ENCODE measurements at regions not wholly inside any gene's neighbourhood (a gene's known extent, or its start where the extent isn't known, plus 50 kb on each side); places are given as distances from the start of the nearest gene placed in this dataset.

DNA sequence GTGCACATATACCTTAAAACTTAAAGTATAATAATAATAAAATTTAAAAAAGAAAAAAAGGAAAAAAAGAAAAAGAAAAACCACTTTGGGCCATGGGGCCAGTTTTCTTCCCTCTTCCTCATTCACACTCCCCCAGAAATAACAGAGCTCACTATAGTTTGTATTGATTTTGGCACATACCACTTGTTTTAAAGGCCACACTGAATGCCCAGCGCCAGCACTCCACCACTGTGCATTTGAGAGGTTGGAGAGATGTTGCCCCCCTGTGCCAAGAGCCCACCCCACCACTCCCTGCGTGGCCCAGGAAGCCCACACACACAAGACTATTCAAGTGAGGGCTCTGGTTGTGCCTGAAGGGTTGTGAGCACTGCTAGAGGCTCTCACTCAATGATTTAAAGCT, 1536.3 kb downstream of the TSPY10 start:
- TF ChIP-seq POLR2A (IDR thresholded peaks at IDR 0.05) (no peak), EP300 (IDR thresholded peaks at IDR 0.05) (no peak)
- TF ChIP-seq, protein P1, sequence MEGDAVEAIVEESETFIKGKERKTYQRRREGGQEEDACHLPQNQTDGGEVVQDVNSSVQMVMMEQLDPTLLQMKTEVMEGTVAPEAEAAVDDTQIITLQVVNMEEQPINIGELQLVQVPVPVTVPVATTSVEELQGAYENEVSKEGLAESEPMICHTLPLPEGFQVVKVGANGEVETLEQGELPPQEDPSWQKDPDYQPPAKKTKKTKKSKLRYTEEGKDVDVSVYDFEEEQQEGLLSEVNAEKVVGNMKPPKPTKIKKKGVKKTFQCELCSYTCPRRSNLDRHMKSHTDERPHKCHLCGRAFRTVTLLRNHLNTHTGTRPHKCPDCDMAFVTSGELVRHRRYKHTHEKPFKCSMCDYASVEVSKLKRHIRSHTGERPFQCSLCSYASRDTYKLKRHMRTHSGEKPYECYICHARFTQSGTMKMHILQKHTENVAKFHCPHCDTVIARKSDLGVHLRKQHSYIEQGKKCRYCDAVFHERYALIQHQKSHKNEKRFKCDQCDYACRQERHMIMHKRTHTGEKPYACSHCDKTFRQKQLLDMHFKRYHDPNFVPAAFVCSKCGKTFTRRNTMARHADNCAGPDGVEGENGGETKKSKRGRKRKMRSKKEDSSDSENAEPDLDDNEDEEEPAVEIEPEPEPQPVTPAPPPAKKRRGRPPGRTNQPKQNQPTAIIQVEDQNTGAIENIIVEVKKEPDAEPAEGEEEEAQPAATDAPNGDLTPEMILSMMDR (IDR thresholded peaks at IDR 0.05) = no peak
